Right kidney (tissue), 1 donor: ENCODE measurements at regions not wholly inside any gene's neighbourhood (a gene's known extent, or its start where the extent isn't known, plus 50 kb on each side); places are given as distances from the start of the nearest gene placed in this dataset.
"Not testable (repeated sequence)": the region's sequence is repeated elsewhere in the genome, so short reads cannot be mapped to it uniquely, and the experiment has no call there.

ENCODE experiments used
- DNase-seq: peaks from one replicate; pipeline ENCODE4 v3.0.0-alpha.2; 2016

GRCh38 chr20:50360921-50361320, 149.3 kb upstream of the PTPN1 start:
- no peak for DNase-seq

- not testable (repeated sequence) for DNase-seq
These were observed 148.0 kb upstream of the PTPN1 start for GRCh38 chr20:50362177-50362576.

GRCh38 chr20:50363027-50363426, 147.2 kb upstream of the PTPN1 start:
- no peak for DNase-seq

GRCh38 chr20:50363479-50363878, 146.7 kb upstream of the PTPN1 start:
- no peak for DNase-seq

GRCh38 chr20:50364542-50364941, 145.6 kb upstream of the PTPN1 start:
- DNase-seq = no peak

- peak; percentile 34 for DNase-seq
These were observed 143.7 kb upstream of the PTPN1 start for GRCh38 chr20:50366270-50367103.

- DNase-seq = no peak
These were observed 143.0 kb upstream of the PTPN1 start for GRCh38 chr20:50367104-50367674.

- no peak for DNase-seq
These were observed 142.3 kb upstream of the PTPN1 start for GRCh38 chr20:50367739-50368375.

- DNase-seq = no peak
These were observed 141.8 kb upstream of the PTPN1 start for GRCh38 chr20:50368386-50368785.

- DNase-seq = no peak
These were observed 141.4 kb upstream of the PTPN1 start for GRCh38 chr20:50368813-50369224.

- DNase-seq = no peak
These were observed 140.8 kb upstream of the PTPN1 start for GRCh38 chr20:50369225-50370035.

GRCh38 chr20:50370036-50370566, 140.1 kb upstream of the PTPN1 start:
- DNase-seq = no peak

GRCh38 chr20:50371878-50372769, 138.1 kb upstream of the PTPN1 start:
- no peak for DNase-seq

GRCh38 chr20:50372770-50373088, 137.5 kb upstream of the PTPN1 start:
- DNase-seq = no peak

GRCh38 chr20:50373674-50374286, 136.4 kb upstream of the PTPN1 start:
- DNase-seq = no peak

GRCh38 chr20:50374541-50375078, 135.6 kb upstream of the PTPN1 start:
- no peak for DNase-seq

- no peak for DNase-seq
These were observed 133.8 kb upstream of the PTPN1 start for GRCh38 chr20:50376179-50376887.

- DNase-seq = no peak
These were observed 133.2 kb upstream of the PTPN1 start for GRCh38 chr20:50376888-50377459.

GRCh38 chr20:50378170-50379000, 131.8 kb upstream of the PTPN1 start:
- no peak for DNase-seq
